Jurkat, Clone E6-1 (cell line): ENCODE measurements at regions not wholly inside any gene's neighbourhood (a gene's known extent, or its start where the extent isn't known, plus 50 kb on each side); places are given as distances from the start of the nearest gene placed in this dataset.

Experiments
- DNase-seq: peaks from one replicate; pipeline ENCODE4 v3.0.0-alpha.2; 2011; ENCODE audit warnings: low read depth, low spot score
- H3K4me3 ChIP-seq: 2 replicates; pipeline ENCODE4 v1.5.1; 2011; ENCODE audit warnings: mild to moderate bottlenecking, low read length, control low read depth, moderate library complexity

DNA sequence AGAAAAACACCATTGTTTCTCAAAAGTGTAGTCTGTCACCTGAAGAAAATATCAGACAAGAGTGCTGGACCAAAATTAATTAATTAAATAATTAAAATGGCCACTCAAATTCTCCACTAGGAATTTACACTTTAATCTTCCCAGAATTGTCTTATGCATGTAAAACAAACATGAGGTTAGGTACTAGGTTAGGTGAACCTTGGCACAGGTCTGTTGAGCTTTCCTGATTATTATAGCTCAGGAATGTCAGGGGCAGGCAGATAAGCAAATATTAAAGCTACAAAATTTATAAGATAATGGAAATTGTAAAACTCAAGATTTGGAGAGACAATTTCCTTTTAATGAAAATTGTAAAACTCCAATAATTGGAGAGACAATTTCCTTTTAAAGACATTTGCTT, 253.2 kb downstream of the BMP4 start:
- no peak for DNase-seq
- H3K4me3 ChIP-seq, result no peak overlapping the region

DNA sequence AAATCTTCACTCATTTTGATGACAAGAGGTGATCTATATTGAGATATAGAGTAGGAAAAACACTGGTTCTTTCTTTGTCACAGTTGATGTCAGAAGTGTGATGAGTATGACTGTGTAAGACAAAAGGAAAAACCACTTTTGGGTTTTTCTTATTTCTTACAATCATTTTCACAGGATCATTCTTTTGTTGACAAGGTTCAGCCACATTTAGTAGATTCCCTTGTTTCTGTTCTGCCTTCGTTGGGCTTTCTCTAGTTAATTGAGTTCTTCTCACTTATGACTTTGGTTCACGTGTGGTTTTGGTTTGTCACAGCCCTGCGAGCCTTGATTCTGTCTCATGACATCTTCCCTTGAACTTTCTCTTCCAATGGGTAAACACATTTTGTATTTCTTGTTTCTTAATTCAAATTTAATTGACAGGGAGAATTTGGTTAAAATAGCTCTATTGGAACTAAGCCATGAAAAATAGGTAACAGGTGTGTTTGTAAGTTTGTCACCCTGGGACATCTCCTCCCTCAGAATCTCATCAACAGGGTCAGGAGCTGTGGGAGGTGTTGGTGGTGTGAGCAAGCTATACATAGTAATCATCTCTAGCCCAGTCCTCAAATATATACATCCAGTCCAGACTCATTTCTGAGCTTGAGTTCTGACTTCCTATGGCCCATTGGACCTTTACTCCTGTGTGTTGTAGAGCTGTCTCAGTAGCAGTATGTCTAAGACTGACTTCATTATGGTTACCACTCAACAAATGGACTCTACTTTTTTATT, 255.3 kb downstream of the BMP4 start:
- no peak overlapping the region for H3K4me3 ChIP-seq
- no peak for DNase-seq

DNA sequence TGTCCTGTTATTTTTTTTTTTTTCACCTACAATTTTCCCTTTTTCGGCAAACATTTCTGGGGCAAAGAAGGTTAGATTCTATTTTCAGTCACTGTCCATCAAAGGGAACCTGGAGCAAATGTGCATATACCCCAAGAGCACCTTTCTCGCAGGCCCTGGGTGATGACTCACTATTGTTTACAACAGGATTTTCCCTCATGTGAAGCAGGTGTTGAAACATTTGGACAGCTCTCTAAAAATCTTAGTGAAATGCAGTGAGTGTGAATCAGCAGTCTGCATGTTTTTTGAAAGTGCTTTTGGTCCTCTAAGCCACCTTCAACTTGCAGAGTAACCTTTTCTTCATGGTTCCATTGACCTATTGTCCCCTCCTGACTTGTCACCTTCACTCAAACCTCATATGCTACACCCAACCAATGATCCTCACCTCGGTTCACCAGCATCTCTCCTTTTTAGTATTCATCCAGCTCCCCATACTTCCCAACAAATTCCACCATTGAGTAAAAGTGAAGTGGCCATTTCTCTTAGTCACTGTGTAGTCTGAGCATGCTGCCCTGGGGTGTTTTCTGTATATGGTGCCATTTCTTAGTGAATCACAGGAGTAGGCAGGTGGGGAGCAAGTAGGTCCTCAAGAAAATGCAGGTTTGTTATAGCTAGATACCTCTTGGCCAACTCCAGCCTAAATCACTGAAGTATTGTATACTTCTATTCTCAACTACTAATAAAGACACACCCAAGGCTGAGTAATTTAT, 260.2 kb downstream of the BMP4 start:
- no peak for DNase-seq
- no peak overlapping the region for H3K4me3 ChIP-seq

DNA sequence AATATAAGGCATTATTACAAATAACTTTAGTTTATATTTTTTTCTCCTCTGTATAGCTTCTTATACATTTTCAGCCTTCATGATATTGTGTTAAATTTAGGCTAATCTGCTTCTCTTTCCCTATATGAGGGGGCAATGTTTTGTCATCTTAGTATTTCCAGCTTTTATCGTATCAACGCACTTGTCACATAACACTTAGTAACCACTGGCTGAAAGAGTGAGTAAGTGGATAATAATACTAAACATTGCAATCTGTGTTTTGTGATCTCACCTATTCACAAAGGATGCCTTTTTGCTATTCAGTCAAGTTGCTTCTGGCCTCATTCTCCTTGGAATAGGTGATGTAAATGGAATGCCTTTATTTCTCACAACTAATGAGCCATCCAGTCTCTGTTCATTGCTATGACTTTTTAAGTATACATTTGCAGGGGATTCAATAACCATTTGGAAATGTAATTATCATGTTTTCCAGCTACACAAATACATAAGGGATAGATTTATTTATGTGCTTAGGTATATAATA, 260.9 kb downstream of the BMP4 start:
- DNase-seq, result no peak
- no peak overlapping the region for H3K4me3 ChIP-seq

DNA sequence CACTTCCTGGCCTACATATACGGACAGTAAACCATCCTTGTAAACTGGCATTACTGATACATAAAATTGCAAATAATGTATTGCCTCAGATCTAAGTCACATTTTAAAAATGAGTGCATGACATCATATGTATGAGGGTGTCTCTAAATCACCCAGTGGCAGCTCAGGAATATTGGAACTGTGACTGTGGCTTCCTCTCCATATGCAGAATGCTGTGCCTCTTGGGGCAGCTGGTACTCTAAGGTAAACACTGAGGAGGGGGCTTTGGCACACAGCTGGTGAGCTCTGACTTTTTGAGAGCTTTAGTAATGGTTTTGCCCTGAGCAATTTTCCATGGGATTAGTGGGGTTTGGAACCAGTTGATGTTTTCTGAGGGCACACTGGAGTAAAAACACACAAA, 263.7 kb downstream of the BMP4 start:
- no peak for DNase-seq

DNA sequence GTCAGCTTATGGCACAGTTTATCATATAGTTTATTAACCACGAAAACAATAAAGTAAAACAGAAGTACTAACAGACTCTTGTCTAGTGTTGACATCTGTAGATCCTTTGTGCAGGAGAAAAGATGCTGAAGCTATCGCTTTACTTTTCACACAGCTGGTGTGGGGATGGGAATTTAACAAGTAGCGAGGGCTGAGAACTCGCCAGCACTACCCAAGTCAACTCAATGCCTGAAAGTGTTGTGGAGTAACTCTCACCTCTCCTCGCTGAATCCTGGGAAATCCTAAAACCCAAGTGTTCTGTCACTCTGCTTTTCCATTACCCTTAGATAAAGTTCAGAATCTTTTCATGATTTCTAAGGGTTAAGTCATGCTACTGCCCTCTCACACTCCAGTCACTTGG, 264.2 kb downstream of the BMP4 start:
- no peak for DNase-seq
- no peak overlapping the region for H3K4me3 ChIP-seq

More for the DNA sequence above, 263.7 kb downstream of the BMP4 start:
- H3K4me3 ChIP-seq, result no peak overlapping the region

DNA sequence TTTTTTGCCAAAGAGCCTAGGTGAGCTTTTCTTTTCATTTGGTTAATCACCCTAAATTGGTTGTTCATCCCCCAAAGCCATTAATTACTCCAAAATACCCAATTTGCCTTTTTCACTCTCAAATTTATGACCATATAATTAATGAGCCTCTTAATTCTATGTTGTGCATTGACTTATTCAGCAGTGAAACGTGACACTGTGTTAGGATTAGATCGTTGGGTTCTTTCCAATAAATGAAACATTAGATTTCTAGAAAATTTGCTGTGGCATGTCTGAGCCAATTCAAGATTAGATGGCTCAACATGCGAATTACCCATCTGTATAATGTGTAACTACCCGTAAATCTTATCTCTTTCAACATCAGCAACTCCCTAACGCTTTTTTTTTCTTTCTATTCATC, 273.4 kb downstream of the BMP4 start:
- H3K4me3 ChIP-seq, result no peak overlapping the region
- DNase-seq, result no peak

DNA sequence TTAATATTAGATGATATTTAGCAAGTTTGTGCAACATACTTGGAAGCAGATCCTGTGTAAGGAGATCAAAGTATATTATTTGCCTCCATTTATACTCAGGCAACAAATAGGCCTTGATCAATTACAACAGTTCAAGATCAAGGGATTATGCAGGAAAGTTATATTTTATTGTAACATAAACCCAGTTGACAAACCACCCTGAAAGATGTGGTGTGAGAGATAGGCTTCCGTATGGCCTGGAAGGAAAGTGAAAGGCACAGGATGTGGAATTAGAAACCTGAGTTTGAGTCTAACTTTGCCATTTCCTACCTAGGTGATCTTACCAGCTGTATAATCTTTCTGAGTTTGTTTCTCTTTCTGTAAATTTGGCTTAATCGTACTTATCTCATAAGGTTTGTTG, 284.1 kb downstream of the BMP4 start:
- no peak overlapping the region for H3K4me3 ChIP-seq
- peak; percentile 59 for DNase-seq

DNA sequence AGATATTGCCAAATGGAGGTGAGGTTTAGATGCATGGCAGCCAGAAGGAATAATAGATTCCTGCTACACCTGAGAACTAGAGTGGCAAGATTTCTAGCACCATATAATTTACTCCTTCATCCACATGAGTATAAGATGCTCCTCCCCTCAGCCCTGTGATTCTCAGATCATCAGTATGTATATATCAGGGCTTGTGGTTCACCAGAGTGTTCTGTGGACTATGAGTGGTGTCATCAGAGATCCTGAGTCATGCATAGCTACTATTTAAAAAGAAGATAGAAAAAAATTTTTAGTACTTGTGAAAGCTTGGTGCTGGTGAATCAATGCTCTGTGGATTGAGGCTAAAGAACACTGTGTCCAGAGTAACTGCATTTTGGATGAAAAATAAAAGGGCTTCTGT, 285.9 kb downstream of the BMP4 start:
- no peak overlapping the region for H3K4me3 ChIP-seq
- DNase-seq, result peak; percentile 9

DNA sequence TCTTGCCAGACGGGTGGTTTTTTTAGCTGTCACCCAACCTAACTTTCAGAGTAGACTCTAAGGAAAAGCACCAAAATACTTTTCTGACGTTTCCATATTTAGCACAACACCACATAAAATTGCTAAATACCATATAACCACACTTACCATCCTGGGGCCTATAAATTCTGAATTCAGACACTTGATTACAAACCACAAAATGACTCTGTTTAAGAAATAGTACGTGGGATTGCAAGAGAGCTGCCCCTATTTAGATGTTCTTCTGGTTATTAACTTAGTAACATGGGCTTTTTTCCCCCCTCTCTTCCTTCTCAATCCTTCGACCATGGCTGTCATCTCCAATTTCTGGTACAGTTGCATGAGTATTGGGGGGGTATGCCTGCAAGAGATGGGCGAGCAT, 287.7 kb downstream of the BMP4 start:
- H3K4me3 ChIP-seq, result no peak overlapping the region
- no peak for DNase-seq

DNA sequence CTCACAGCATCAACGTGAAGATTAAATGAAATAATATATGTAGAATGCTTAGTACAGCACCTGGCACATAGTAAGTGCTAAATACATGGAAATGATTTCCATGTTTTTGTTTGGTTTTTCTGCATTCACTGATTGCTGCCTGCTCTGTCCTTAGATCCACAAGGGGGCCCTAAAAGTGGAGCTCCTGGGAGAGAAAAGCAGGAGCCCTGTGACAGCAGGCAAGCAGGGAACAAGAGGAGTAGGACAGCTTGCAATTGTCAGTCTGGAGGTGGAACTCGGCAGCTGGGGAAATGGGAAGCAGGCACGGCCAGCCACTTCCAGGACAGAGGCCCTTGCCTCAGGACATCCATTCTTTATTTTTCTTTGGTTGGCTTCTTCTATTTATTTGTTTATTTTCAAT, 292.9 kb downstream of the BMP4 start:
- no peak for DNase-seq
- H3K4me3 ChIP-seq, result no peak overlapping the region

DNA sequence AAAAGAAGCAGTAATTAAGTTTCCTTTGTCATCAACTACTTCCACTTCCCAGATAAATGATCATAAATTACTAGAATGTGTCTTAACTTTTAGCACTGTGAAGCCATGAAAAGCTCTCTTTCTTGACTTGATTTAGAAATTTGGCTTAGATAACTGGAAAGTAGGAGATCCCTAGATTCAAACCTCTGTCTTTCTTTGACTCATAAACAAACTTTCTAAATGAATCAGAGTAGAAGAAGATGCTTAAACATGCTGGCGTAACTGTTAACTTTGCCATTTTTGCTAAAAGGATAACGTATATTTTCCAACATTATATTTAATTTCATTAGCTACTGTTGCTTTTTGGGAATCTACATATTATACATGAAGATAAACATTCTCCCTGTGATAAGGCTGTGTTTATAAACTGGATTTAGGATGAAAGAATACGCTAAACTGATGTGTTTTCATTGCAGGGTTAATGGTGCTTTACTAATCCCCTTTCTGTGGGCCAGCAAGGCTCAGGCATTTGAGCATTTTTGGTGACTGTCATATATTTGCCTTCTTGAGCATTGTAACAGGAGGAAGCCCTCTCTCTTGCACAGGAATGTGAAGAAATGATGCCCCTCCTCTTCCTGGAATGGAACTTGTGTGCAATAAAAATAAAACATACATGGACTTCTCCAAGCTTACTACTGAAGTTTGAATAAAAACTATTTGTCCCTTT, 301.4 kb downstream of the BMP4 start:
- no peak overlapping the region for H3K4me3 ChIP-seq
- no peak for DNase-seq

DNA sequence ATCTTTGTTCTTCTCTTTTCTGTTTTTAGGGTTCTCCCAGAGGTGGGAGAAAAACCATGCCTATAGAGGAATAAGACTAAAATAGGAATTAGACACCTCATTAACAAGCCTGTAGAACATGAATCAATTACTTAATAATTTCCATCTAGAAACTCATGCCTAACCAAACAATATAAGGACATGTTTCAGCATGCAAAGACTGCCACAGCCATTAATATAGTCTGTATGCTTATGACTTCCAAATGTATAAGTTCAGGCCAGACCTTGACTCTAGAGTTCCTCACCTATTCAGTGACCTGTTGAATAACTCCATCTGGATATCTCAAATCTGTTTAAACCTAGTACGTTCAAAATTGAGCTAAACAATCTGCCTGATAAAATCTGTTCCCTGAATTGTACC, 304.6 kb downstream of the BMP4 start:
- no peak overlapping the region for H3K4me3 ChIP-seq

DNA sequence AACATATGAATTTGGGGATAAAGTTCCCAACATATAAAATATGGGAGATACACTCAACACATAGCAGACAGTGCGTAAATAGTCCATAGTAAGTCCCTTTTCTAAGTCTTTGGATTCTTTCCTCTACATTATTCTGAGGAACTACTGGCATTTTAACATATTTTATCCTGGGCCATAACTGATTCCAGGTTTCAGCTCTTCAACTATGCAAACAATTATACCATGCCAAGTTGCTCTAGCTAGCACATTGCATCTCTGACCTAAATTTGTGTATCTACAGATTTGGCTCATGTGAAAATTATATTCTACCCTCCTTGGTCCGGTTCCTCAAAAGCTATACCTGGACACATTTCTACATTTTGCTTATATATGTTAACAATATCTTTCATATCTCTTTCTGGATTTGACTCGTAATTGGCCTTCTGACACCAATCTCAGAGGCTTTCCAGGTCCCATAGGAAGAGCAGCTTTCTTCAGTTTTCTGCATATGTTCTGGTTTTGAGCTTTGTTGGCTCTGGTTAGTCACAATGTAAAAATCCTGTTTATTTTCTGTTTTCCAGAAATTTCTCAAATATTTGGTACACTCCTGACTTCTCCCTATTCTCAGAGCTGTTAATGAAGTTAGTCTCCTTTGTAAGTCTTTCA, 305.4 kb downstream of the BMP4 start:
- DNase-seq, result no peak
- no peak overlapping the region for H3K4me3 ChIP-seq

More for the DNA sequence above, 304.6 kb downstream of the BMP4 start:
- DNase-seq, result no peak

DNA sequence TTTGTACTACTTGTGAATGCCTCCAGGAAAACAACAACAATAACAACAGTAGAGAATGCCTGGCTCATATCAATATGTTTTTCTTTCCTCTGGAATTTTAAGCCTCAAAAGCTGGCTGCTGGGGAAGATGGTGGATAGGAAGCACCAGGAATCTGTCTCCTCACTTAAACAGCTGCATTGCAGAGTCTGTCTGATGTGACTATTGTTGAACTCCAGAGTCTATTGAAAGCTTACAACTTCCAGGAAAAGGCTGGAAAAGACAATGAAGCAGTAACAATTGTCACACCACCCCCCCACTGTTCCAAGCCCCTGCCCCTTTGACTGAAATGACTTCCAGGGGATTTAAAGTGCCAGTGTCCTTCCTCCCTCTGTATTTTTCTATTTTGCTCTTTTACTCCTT, 309.7 kb downstream of the BMP4 start:
- no peak for DNase-seq
- H3K4me3 ChIP-seq, result no peak overlapping the region

DNA sequence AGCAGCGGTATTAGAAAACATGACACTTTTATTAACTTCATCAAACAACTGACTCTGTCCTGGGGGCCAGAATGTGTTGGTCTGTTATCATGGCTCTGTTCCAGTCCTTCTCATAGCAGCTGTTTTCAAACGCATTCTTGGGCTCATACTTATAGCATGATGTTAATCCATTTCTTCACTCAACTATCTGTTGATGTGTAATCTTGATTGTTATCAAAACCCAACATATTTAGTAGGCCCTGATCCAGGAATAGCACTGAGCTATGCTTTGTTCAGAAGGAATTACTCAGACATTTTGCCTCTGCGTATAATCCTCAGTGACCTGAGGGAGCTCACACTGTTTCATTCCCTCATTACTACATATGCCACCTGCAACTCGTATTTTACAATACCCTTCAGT, 315.9 kb downstream of the BMP4 start:
- no peak for DNase-seq
- H3K4me3 ChIP-seq, result no peak overlapping the region

DNA sequence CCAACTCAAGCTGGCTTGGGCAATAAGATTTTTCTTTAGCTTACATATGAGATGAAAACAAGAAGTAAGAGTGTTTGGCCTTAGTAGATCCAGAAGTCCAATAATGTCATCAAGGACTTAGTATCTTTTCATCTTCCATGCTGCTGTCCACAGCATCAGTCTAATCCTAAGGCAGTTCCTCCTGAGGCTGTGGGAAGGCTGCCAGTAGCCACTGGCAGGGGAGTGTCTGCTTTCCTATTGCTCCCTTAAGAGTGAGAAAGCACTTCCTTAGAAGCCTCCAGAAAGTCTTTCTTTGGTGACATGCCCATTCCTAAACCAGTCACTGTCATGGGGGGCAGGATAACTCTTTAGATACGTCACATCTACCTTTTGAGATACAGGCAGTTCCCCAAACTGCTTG, 317.7 kb downstream of the BMP4 start:
- no peak for DNase-seq
- no peak overlapping the region for H3K4me3 ChIP-seq

DNA sequence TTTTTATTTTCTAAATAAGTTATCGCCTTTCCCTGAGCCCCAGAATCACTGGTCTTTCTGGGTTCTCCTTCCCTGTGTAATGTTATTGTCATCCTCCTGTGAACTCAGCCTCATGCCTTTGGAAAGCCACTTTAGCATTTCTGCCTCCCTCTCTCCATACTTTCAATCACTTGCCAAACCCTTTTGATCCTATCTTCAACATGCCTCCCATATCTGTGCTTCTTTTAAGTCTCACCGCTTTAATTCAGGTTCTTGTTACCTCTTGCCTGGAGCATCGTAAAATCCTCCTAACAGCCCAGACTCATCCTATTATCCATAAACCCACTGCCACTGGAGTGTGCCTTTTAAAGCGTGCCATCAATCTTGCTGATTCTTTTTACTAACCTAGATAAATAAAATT, 321.8 kb downstream of the BMP4 start:
- no peak for DNase-seq
- H3K4me3 ChIP-seq, result no peak overlapping the region

DNA sequence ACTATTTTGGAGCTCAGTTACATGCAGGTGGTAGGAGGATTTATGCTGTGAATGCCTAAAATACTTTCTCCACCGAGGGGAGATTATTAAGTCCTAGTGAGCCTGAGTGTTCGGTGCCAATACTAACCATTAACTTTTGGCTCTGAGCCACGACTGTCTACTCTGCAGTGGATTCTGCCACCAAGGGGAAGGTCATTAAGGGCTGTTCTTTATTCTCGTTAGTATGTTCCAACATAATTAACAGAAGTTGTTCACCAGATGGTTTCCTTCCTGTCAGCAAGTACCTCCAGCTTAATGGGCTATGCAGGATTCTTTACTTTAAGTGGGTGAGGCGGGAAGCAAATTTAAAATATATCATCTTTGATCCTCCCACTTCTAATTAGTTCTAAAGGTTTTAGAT, 326.3 kb downstream of the BMP4 start:
- no peak for DNase-seq
- H3K4me3 ChIP-seq, result no peak overlapping the region
